ENCODE measurements at regions not wholly inside any gene's neighbourhood (a gene's known extent, or its start where the extent isn't known, plus 50 kb on each side); places are given as distances from the start of the nearest gene placed in this dataset.

DNA sequence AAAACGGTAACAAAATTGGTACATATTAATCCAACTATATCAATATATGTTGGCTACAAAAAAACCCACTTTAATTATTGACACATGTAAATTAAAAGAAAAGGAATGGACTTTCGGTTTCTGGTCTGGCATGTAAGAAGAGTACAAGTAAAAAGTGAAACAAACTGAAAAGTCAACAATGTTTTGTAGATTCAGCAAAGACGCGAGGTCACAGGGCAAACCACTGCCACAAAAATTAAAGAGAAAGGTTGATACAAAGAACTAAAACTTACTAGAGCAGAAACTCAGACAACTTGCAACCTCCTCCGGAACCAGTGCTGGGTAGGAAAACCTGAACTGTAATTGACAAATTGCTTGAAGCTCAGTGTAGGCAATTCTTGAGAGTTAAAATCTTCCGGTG lies 110.6 kb upstream of the ARPP21 start:
- TF ChIP-seq, protein P1, sequence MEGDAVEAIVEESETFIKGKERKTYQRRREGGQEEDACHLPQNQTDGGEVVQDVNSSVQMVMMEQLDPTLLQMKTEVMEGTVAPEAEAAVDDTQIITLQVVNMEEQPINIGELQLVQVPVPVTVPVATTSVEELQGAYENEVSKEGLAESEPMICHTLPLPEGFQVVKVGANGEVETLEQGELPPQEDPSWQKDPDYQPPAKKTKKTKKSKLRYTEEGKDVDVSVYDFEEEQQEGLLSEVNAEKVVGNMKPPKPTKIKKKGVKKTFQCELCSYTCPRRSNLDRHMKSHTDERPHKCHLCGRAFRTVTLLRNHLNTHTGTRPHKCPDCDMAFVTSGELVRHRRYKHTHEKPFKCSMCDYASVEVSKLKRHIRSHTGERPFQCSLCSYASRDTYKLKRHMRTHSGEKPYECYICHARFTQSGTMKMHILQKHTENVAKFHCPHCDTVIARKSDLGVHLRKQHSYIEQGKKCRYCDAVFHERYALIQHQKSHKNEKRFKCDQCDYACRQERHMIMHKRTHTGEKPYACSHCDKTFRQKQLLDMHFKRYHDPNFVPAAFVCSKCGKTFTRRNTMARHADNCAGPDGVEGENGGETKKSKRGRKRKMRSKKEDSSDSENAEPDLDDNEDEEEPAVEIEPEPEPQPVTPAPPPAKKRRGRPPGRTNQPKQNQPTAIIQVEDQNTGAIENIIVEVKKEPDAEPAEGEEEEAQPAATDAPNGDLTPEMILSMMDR (conservative IDR thresholded peaks at IDR 0.05; ENCODE audit: low read depth in 2 of 2) = no peak
- TF ChIP-seq EZH2 (IDR thresholded peaks at IDR 0.05; ENCODE audit: low read depth, unreplicated experiment) (no peak), EZH2phosphoT487 (IDR thresholded peaks at IDR 0.05; ENCODE audit: unreplicated experiment) (no peak), POLR2AphosphoS5 (IDR thresholded peaks at IDR 0.05; ENCODE audit: low read depth) (no peak), JUNB (IDR thresholded peaks at IDR 0.05; ENCODE audit: unreplicated experiment) (no peak)
- TF ChIP-seq, protein P2, sequence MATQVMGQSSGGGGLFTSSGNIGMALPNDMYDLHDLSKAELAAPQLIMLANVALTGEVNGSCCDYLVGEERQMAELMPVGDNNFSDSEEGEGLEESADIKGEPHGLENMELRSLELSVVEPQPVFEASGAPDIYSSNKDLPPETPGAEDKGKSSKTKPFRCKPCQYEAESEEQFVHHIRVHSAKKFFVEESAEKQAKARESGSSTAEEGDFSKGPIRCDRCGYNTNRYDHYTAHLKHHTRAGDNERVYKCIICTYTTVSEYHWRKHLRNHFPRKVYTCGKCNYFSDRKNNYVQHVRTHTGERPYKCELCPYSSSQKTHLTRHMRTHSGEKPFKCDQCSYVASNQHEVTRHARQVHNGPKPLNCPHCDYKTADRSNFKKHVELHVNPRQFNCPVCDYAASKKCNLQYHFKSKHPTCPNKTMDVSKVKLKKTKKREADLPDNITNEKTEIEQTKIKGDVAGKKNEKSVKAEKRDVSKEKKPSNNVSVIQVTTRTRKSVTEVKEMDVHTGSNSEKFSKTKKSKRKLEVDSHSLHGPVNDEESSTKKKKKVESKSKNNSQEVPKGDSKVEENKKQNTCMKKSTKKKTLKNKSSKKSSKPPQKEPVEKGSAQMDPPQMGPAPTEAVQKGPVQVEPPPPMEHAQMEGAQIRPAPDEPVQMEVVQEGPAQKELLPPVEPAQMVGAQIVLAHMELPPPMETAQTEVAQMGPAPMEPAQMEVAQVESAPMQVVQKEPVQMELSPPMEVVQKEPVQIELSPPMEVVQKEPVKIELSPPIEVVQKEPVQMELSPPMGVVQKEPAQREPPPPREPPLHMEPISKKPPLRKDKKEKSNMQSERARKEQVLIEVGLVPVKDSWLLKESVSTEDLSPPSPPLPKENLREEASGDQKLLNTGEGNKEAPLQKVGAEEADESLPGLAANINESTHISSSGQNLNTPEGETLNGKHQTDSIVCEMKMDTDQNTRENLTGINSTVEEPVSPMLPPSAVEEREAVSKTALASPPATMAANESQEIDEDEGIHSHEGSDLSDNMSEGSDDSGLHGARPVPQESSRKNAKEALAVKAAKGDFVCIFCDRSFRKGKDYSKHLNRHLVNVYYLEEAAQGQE (IDR thresholded peaks at IDR 0.05; ENCODE audit: unreplicated experiment) = no peak
- TF ChIP-seq, protein P3, sequence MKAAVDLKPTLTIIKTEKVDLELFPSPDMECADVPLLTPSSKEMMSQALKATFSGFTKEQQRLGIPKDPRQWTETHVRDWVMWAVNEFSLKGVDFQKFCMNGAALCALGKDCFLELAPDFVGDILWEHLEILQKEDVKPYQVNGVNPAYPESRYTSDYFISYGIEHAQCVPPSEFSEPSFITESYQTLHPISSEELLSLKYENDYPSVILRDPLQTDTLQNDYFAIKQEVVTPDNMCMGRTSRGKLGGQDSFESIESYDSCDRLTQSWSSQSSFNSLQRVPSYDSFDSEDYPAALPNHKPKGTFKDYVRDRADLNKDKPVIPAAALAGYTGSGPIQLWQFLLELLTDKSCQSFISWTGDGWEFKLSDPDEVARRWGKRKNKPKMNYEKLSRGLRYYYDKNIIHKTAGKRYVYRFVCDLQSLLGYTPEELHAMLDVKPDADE (IDR thresholded peaks at IDR 0.05) = no peak

Data from GM23338 (cell line).